ENCODE measurements at regions not wholly inside any gene's neighbourhood (a gene's known extent, or its start where the extent isn't known, plus 50 kb on each side); places are given as distances from the start of the nearest gene placed in this dataset.
"Not testable (repeated sequence)": the region's sequence is repeated elsewhere in the genome, so short reads cannot be mapped to it uniquely, and the experiment has no call there.

DNA sequence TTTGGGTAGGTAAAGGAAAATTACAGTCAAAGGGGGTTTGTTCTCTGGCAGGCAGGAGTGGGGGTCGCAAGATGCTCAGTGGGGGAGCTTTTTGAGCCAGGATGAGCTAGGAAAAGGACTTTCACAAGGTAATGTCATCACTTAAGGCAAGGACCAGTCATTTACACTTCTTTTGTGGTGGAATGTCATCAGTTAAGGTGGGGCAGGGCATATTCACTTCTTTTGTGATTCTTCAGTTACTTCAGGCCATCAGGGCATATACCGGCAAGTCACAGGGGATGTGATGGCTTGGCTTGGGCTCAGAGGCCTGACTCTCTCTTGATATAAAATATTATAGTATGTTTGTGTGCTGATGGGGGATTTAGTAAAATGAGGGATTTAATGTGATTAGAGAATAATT lies 151.4 kb upstream of the GK2 start:
- TF ChIP-seq EZH2phosphoT487 (IDR thresholded peaks at IDR 0.05; ENCODE audit: insufficient read depth, low read depth); EZH2 (IDR thresholded peaks at IDR 0.05; ENCODE audit: insufficient read depth, poor library complexity, severe bottlenecking): not testable (repeated sequence)
